Peyer's patch (tissue), 4 donors: ENCODE measurements at regions not wholly inside any gene's neighbourhood (a gene's known extent, or its start where the extent isn't known, plus 50 kb on each side); places are given as distances from the start of the nearest gene placed in this dataset.

Source experiments
- CTCF ChIP-seq, 6 experiments: fragments of 450-650 bp in 4 of 6; fragments of 200-600 bp in 2 of 6; sonication (generic) in 1 of 6; IDR thresholded peaks; one replicate each; pipeline ENCODE4 v1.5.1; 2017 to 2019; ENCODE audit warnings: antibody characterized with exemption in 6 of 6, mild to moderate bottlenecking in 3 of 6, moderate library complexity in 1 of 6
- POLR2A ChIP-seq, 2 donors: fragments of 450-650 bp; IDR thresholded peaks; one replicate each; pipeline ENCODE4 v1.5.1; 2017; ENCODE audit warnings: antibody characterized with exemption in 2 of 2, mild to moderate bottlenecking in 2 of 2, moderate library complexity in 2 of 2

- no peak for TF ChIP-seq CTCF (IDR thresholded peaks at IDR 0.05)
- TF ChIP-seq POLR2A (IDR thresholded peaks at IDR 0.05), result no peak
Observed at GRCh38 chr6:170231293-170232185, 59.3 kb downstream of the DLL1 start.
